Right atrium auricular region (tissue), 2 donors: ENCODE measurements at regions not wholly inside any gene's neighbourhood (a gene's known extent, or its start where the extent isn't known, plus 50 kb on each side); places are given as distances from the start of the nearest gene placed in this dataset.
A peak's percentile ranks its signal among the peaks of the same experiment; 100 is the strongest.

ENCODE experiments used
- DNase-seq: peaks from one replicate; pipeline ENCODE4 v3.0.0-alpha.2; 2019; ENCODE audit warnings: low spot score
- H3K27ac ChIP-seq, 2 donors: fragments of 200-600 bp; sonication (generic); 1 replicate in 1 of 2; 2 replicates in 1 of 2; pipeline ENCODE4 v1.5.1; 2016 to 2019
- H3K27me3 ChIP-seq, 2 donors: fragments of 200-600 bp; sonication (generic); one replicate each; pipeline versions ENCODE4 v1.5.1 to v1.6.0; 2017 to 2019
- H3K36me3 ChIP-seq: fragments of 200-600 bp; sonication (generic); one replicate; pipeline ENCODE4 v1.5.1; 2016
- H3K4me1 ChIP-seq, 2 donors: fragments of 200-600 bp; sonication (generic); one replicate each; pipeline versions ENCODE4 v1.5.1 to v1.6.0; 2017 to 2019
- H3K4me3 ChIP-seq, 2 donors: fragments of 200-600 bp; sonication (generic); 1 replicate in 1 of 2; 2 replicates in 1 of 2; pipeline ENCODE4 v1.5.1; 2017 to 2019; ENCODE audit warnings: mild to moderate bottlenecking in 1 of 2, moderate library complexity in 1 of 2
- H3K9me3 ChIP-seq, 2 donors: fragments of 200-600 bp; sonication (generic); one replicate each; pipeline ENCODE4 v1.5.1; 2019
- CTCF ChIP-seq, 2 donors: fragments of 200-600 bp; sonication (generic); IDR thresholded peaks; one replicate each; pipeline ENCODE4 v1.5.1; 2019; ENCODE audit warnings: antibody characterized with exemption in 2 of 2

- H3K4me3 ChIP-seq: no peak overlapping the region
- no peak for DNase-seq
- no peaks in the 10 kb centered on the region for H3K9me3 ChIP-seq
- no peaks in the 10 kb centered on the region for H3K36me3 ChIP-seq
- H3K27ac ChIP-seq: no peak overlapping the region
- peak; percentile 52 to 88 for TF ChIP-seq CTCF (IDR thresholded peaks at IDR 0.05)
- peaks cover 0 to 15% of the 10 kb centered on the region in 2 donors for H3K4me1 ChIP-seq
- H3K27me3 ChIP-seq: no peaks in the 10 kb centered on the region
These were observed 350.0 kb downstream of the CRPPA start for GRCh38 chr7:16071246-16071857.

DNA sequence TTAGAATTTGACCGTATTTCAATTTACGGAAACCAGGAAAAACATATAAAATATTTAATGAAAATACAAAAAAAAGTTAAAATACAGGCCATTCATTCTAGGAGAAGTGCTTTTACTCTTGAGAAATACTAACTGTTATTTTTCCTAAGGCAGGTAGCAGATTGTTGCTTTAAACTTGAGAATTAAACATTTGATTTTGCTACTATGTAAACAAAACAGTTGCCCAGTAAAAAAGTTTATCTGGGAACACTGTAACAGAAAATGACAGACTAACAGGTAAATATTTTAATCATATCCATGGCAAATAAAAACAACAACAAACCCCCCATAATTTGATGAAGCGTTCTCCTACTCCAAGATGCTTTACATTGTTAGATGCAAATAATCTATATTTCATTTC is 350.5 kb downstream of the CRPPA start:
- no peaks in the 10 kb centered on the region for H3K27me3 ChIP-seq
- TF ChIP-seq CTCF (IDR thresholded peaks at IDR 0.05): no peak
- H3K27ac ChIP-seq: peak overlapping the region in 1 of 2 donors; percentile 41
- H3K36me3 ChIP-seq: no peaks in the 10 kb centered on the region
- H3K9me3 ChIP-seq: no peaks in the 10 kb centered on the region
- no peak for DNase-seq
- H3K4me3 ChIP-seq: no peak overlapping the region
- H3K4me1 ChIP-seq: peaks cover 0 to 20% of the 10 kb centered on the region in 2 donors

GRCh38 chr7:16069998-16070397 is 351.3 kb downstream of the CRPPA start:
- Histone ChIP-seq H3K27ac (peak overlapping the region; percentile 6 to 41), H3K27me3 (no peaks in the 10 kb centered on the region), H3K4me1 (peaks cover 0 to 20% of the 10 kb centered on the region in 2 donors), H3K9me3 (no peaks in the 10 kb centered on the region), H3K4me3 (no peak overlapping the region), H3K36me3 (no peaks in the 10 kb centered on the region)
- no peak for DNase-seq
- no peak for TF ChIP-seq CTCF (IDR thresholded peaks at IDR 0.05)

GRCh38 chr7:16068183-16068582 is 353.2 kb downstream of the CRPPA start:
- no peak for DNase-seq
- Histone ChIP-seq H3K4me3 (peak overlapping the region in 1 of 2 donors; percentile 20), H3K4me1 (peaks cover 0 to 20% of the 10 kb centered on the region in 2 donors), H3K9me3 (no peaks in the 10 kb centered on the region), H3K27me3 (no peaks in the 10 kb centered on the region), H3K27ac (peak overlapping the region; percentile 74), H3K36me3 (no peaks in the 10 kb centered on the region)
- no peak for TF ChIP-seq CTCF (IDR thresholded peaks at IDR 0.05)

- no peak for TF ChIP-seq CTCF (IDR thresholded peaks at IDR 0.05)
- Histone ChIP-seq H3K4me3 (peak overlapping the region in 1 of 2 donors; percentile 20), H3K36me3 (no peaks in the 10 kb centered on the region), H3K27ac (peak overlapping the region; percentile 74), H3K4me1 (peaks cover 0 to 21% of the 10 kb centered on the region in 2 donors), H3K27me3 (no peaks in the 10 kb centered on the region), H3K9me3 (no peaks in the 10 kb centered on the region)
- DNase-seq: no peak
These were observed 353.6 kb downstream of the CRPPA start for GRCh38 chr7:16067711-16068110.
